GM19035 (cell line): ENCODE measurements at regions not wholly inside any gene's neighbourhood (a gene's known extent, or its start where the extent isn't known, plus 50 kb on each side); places are given as distances from the start of the nearest gene placed in this dataset.
A peak's percentile ranks its signal among the peaks of the same experiment; 100 is the strongest.

Experiments
- ATAC-seq: cut with Tn5 transposase; IDR thresholded peaks from one replicate; pipeline ENCODE4 v1.9.1; 2021; ENCODE audit not compliant: unreplicated experiment

DNA sequence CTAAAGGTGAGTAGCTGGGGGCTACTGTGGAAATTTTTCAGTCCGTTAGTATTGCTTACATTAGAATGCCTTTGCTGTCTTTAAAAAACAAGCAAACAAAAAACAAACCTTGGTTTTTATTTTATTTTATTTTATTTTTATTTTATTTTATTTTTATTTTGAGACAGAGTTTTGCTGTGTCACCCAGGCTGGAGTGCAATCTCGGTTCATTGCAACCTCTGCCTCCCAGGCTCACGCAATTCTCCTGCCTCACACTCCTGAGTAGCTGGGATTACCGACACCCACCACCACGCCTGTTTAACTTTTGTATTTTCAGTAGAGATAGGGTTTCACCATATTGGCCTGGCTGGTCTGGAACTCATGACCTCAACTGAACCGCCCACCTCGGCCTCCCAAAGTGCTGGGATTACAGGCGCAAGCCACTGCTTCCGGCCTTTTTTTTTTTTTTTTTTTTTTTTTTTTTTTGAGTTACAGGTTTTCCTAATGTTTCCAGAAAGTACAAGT is 732.6 kb downstream of the KCNJ3 start:
- ATAC-seq = no peak

DNA sequence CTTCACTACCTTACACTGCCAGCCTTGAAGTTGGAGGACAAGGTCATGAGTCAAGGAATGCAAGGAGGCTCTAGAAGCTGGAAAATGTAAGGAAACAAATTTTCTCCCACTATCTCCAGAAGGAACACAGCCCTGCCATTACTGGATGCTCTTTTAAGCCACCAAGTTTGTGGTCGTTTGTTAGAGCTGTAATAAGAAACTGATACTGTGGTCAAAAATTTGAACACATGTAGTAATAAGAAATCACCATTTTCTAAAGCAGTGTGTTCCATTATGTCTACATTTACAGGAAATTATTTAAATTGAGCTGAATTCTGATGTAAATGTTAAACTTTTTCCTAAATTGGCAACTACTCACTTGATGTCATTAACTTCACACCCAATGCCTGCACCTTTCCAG is 729.0 kb downstream of the KCNJ3 start:
- no peak for ATAC-seq

DNA sequence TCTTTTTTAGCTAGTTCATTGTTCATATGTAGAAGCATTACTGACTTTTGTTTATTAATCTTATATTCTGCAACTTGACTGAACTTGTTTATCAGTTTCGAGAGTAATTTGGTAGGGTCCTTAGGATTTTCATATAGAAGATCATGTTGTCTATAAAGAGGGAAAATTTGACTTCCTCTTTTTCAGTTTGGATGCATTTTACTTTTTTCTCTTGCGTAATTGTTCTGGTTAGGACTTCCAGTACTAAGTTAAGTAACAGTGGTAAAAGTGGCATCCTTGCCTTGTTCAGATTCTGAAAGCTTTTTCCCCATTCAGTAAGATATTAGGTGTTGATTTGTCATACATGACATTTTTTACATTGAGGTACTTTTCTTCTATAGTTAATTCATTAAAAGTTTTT is 726.0 kb downstream of the KCNJ3 start:
- ATAC-seq = no peak

DNA sequence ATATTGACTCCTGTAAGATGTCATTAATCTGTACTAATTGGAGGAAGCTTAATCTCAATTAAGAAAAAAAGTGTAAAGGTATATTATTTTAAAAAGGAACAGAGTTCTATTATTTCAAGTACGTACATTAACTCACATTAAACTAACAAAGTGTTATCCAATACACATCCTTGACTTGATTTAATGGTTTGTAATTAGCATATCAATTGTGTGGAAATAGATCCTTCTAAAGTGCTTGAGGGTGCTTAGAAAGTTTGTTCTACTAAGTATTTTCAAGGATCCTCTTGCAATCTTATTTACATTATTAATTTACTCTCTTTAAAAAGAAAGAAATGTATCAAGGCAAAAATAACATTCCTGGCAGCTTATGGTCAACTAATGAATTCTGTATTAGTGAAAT is 720.3 kb downstream of the KCNJ3 start:
- no peak for ATAC-seq

DNA sequence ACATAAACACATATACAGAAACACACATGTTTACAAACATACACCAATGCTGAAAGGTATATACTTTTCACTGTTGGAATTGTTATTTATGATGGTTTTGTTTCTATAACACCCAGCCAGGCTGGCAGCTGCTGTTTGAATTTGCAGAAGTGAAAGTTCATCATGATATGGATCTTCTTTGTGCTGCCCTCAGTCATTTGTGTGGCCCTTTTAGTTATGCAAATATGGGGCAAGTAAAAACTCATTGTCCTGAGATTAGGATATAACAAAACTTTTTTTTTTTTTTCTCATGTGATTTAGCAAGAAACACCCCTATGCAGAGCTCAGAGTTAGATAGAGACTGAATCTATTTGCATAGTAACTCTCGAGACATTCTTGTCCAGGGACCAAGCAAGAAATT is 714.1 kb downstream of the KCNJ3 start:
- ATAC-seq = peak; percentile 89

DNA sequence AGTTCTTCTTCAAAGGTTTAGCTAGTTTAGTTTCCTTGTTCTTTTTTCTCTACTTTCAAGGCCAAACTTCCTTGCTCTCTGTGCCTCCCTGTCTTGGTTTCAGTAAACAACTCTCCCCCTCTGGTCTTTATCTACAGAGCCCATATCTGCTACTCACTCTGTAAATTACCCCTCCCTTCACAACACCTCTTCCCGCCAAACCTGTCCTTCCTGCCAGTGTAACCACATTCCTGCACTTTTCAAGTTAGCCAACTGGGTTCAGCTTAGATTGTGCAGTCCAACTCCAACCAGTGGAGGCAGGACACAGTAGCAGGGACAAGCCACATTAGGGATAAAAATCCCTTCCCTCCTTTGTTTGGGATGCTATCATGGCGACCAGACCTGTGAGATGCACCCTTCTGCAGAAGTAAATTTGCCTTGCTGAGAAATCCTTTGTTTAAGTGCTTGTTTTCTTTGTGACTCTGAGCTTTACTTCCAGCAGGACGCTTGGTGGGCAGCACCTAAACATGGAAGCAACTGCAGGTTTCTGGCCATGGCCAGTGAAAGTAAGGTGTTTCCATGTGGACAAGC is 706.0 kb downstream of the KCNJ3 start:
- ATAC-seq = no peak

DNA sequence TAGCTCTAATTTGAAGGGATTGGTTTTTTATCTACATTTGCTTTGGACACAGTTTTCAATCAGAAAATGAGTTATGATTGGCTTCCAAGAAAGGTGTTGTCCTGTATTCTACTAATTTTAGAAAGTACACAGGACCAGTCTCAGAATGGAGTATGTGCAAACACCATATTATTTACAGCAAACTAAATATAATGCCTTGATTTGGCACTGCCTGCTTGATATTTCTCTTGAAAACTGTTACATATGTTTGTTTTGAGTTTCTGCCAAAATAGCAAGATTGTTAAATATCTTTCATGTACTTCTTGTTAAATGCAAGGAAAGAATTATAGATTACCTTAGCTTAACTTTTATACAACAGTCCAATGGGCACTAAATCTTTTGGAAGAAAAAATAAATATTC is 694.9 kb downstream of the KCNJ3 start:
- ATAC-seq = no peak

DNA sequence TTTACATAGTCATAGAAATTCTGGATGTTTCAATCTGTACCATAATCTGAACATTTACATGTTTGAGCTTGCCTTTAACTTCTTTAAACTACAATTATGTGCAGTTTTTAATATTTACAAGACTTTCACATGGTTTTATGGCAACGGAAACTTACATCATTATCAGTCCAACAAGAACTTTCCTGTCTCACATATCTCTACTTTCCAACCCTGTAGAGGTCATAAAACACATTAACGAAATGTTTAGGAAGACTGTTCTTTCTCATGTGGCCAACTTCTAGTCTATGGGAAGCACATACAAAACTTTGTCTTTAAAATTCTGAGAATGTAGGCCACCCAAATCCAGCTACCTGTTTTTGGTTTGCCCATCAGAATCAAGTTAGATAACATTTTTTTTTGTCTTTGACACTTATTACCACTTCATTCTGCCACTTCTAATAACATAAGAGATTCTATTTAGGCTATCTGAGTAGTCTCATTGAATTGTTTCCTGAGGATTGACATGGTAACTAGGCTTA is 693.2 kb downstream of the KCNJ3 start:
- ATAC-seq = no peak

DNA sequence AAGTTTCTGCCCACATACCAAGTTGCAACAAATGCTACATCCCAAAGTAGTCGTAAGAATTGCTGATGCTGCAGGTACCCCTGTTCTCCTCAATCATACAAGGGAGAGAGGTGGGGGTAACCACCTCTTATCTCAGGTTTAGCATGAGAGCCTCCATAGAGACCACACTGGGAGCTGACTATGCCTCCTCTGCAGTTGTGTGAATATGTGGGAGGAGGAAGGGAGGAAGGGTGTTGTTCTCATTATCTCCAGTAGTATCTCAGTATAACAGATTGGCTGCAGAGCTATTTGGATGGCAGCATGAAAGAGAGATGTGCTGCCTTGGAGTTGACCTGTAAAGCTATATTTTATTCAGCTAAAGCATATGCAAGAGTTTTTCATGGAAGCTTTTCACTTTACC is 690.7 kb downstream of the KCNJ3 start:
- no peak for ATAC-seq

DNA sequence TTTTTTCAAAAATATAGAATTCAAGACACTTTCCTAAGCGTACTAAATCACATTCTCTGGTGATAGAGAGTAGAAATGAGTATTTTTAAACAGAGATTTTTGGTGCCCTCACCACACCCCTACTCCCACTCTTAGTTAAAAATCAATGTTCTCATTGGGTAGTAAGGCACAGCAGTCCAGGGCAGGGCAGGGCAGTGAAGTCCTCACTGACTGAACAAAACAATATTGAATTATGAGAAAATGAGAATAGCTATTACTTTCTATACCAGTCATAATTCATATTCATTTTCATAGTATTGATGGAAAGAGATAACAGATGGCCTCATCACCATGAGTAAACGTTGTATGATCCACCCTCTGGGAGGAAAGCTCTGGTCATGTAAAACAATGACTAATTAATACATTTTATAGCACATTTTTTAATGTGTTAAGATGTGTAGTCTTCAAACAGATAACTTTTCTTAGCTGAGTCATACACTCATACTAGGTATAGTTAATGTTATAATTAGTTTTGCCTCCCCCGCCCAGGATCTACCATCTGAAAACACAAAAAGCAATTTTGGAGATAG is 686.1 kb downstream of the KCNJ3 start:
- no peak for ATAC-seq

DNA sequence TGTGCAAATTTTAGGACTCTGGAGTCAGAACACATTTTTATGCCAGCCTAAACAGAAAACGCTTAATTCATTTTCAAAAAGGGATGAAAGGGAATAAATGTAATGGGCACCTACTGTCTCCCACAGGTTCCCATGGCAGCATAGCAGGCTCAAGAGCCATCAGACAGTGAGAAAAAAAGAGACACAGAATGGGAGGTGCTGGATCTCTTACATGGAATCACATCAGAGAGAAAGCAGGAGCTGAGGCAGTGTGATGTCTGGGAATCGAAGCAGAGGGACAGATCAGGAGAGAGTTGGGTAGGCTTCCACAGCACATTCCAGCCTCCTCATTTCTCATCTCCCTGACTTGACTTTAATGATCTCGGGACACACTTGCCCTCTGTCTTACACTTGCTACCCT is 684.3 kb downstream of the KCNJ3 start:
- ATAC-seq = no peak

DNA sequence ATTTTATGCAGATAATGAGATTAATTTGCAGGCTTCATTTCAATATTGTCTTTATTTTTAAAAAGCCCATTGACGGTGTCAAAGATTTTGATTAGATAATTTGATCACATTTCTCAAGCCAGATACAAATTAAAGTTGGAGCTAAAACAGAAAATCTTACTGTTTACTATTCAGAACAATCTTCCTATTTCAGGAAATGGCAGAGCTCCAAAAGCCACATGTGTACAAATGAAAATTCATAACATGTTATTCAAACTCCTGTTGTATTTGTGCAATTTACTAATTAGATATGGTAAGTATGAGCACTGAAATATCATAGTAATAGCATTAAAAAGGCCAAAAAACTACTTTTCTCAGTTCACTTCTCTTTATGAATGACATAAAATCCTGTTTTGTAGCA is 682.9 kb downstream of the KCNJ3 start:
- no peak for ATAC-seq

DNA sequence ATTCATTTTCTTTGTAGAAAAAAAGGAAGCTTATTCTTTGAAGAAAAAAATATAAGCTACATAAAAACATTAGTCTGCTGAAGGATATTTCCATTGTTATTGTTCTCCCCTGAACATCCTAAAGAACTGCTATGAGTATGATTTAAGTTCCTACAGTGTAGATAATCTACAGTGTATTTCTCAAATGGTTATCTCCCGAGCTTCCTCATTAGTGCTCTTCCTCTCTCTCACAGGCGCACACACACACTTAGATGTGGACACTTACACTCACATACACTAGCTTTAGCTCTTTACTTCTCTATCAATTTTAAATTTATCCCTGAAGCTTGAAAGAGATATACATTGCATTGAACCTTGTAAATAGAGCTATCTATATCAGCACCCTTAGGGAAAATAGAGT is 681.0 kb downstream of the KCNJ3 start:
- no peak for ATAC-seq

DNA sequence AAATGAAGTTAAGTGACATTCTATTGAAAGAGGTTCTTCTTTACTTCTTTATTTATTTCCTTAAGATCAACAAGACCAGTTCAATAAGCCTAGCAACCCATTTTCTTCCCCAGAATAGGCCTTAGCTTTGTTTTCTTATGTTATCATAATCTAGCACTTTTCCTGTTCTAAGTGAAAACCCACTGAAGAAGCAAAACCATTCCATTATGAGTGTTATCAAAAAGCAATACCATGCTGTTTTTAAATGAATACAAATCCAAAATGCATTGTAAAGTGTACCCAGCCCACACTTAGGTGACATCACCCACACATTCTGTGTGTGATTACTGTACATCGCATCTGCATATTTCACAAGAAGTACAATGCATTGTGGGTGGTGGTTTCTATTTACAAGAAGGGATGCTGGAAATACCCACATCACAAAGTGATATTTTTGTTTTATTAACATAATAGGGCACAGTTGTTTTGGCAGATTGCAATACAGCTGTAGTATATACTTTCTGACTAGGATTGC is 679.5 kb downstream of the KCNJ3 start:
- peak; percentile 63 for ATAC-seq

DNA sequence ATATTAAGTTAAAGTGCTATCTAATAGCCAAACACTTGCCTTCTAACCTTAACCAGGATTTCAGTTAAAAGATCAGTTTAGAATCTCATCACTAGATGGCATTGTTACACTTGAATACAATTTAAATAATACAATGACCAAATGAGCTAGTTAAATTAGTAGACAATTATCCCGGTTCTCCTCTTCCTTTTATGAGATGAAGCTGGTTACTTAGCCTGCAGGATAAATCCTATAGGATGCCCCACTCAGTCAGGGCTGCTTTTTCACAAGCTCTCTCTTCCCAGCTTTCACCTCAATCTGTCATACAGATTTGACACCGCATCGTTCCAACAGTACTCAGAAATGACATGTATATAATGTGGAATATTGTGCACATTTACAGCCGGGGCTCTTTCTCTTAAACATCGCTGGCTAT is 678.8 kb downstream of the KCNJ3 start:
- ATAC-seq = no peak

DNA sequence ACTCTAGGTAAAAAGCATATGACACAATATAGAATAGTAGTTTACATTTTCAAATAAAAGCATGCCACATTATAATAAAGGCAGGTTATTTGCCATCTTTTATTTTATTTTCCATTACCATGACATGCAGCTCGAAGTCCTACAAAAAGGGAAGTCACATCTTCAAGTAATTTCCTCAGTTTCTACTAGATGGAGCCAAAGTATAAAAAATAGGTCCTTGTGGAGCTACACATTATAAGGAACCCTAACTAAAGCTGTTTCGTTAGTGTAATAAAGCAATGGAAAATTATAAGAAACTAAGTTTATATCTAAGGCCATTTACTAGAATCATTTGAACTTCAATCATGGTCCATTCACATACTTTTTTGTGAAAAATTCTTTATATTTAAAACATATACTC is 674.5 kb downstream of the KCNJ3 start:
- no peak for ATAC-seq

DNA sequence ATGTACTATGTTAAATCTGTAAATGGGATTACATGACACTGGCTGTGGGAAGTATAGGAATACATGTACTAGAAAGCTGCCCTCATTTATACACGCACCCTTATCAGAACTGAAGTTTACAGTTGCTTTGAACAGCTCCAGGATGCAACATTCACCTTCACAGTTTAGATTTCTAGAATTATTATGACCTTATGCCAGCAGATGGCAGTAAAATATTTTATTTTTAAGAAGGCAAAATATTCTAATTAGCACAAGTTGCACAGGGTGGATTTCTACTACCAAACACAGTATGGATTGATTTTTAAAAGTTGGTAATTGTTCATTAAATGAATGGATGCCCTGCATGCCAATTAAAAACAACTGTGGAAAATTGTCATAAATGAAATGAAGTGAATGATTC is 670.4 kb downstream of the KCNJ3 start:
- ATAC-seq = no peak

DNA sequence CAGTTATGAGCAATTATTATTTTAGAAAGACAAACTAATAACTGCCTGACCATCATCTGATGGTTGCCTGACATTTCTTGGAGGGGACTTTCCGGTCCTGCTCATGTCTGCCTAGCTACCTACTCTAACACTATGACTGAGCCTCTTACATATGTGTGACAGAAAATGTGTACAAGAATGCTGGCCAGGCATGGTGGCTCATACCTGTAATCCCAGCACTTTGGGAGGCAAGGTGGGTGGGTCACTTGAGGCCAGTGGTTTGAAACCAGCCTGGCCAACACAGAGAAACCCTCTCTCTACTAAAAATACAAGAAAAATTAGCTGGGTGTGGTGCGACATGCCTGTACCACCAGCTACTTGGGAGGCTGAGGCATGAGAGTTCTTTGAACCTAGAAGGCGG is 666.3 kb downstream of the KCNJ3 start:
- ATAC-seq = no peak

DNA sequence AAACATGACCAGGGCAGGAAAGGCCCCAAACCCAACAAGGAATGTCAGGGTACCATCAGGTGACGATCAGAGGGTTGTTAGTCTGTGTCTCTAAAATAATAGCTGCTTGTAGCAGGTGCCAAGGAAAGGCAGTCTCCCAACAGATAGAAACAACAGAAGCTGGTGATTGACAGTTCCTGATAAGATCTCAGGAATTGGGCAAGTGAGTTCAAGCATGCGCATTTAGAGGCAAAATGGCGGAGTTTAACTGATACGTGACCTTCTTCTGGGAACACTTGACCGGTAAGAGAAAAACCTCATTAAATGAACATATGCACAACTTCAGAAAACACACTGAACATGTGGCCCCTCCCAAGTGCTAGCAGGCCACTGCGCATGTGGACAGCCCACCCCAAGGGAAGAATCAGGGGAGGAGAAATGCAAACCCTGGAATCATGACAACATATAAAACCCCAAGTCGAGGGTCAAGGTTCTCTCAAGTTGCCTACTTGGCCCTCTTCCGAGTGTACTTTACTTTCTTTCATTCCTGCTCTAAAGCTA is 664.9 kb downstream of the KCNJ3 start:
- no peak for ATAC-seq

DNA sequence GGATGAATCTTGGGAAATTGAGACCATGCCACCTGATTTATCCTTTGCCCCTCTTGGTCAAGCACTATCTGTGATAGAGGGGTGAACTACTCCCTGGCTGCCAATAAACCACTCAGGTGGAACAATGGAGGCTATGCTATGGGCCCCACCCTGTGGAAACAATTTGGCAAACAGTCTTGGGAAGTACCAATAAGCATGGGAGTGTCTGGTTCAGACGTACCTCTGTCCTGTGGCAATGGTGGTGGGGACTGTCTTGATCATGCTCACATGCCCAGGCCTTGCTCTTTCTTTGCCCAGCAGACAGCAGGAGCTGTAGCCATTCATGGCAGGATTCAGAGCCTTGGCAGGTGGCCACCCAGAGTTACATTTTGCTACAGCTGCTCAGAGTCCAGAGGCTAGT is 658.7 kb downstream of the KCNJ3 start:
- no peak for ATAC-seq

DNA sequence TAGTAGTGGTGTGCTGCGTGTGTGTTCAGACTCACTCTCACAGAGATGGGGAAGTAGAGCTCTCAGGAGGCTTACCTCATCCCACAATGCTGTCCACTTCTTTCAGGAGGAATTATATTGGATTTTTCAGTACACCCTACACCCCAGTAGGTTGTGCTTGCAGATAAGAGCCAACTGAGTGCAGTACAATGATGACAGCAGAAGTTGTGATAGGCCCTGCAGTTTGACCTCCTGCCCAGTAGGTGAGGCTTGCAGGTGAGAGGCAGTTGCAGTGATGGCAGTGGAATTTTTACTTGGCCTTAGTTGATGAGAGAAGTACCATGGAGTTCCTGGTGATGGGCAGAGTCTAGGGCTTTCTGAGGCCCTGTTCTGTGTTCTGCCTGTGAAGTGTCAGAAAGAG is 657.8 kb downstream of the KCNJ3 start:
- no peak for ATAC-seq

DNA sequence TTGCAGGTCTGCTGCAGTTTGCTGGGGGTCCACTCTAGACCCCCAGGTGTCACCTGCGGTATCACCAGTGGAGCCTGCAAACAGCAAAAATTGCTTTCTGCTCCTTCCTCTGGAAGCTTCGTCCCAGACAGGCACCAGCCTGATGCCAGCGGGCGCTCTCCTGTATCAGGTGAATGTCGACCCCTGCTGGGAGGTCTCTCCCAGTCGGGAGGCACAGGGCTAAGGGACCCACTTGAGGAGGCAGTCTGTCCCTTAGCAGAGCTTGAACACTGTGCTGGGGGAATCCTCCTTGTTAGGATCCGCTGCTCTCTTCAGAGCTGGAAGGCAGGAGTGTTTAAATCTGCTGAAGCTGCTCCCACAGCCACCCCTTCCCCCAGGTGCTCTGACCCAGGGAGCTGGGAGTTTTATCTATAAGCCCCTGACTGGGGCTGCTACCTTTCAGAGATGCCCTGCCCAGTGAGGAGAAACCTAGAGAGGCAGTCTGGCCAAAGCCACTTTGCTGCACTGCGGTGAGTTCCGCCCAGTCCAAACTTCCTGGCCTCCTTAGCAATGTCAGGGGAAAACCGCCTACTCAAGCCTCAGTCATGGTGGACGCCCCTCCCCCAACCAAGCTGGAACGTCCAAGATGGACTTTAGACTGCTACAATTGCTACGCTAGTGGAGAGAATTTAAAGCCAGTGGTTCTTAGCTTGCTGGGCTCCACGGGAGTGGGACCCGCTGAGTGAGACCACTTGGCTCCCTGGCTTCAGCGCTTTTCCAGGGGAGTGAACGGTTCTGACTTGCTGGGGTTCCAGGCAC is 652.5 kb downstream of the KCNJ3 start:
- no peak for ATAC-seq
